ES-I3 (cell line): ENCODE measurements at regions not wholly inside any gene's neighbourhood (a gene's known extent, or its start where the extent isn't known, plus 50 kb on each side); places are given as distances from the start of the nearest gene placed in this dataset.

Experiments used
- H3K36me3 ChIP-seq: 2 replicates; pipeline ENCODE4 v1.6.1; 2013; ENCODE audit warnings: mild to moderate bottlenecking, low read length, control low read depth, moderate library complexity; ENCODE audit not compliant: insufficient read depth
- H3K4me1 ChIP-seq: 2 replicates; pipeline ENCODE4 v1.6.1; 2013; ENCODE audit warnings: mild to moderate bottlenecking, control low read depth, low read length; ENCODE audit not compliant: insufficient read depth
- H3K9ac ChIP-seq: 2 replicates; pipeline ENCODE4 v1.6.1; 2013; ENCODE audit warnings: low read depth, mild to moderate bottlenecking, low read length, moderate library complexity
- H3K9me3 ChIP-seq: 2 replicates; pipeline ENCODE4 v1.6.1; 2013; ENCODE audit warnings: mild to moderate bottlenecking, low read length, moderate library complexity; ENCODE audit not compliant: control insufficient read depth, insufficient read depth

DNA sequence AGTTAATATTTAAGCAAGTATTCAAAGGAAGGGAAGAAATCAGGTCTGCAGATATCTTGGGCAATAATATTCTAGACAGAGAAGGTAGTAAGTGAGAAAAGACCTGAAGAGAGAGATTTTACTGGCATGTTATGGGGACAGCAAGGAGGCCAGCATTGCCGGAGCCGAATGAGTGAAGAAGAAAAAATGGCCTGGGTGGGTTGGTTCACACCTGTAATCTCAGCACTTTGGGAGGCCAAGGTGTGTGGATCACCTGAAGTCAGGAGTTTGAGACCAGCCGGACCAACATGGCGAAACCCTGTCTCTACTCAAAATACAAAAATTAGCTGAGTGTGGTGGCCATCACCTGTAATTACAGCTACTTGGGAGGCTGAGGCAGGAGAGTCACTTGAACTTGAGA lies 164.7 kb downstream of the VGLL3 start:
- H3K4me1 ChIP-seq = no peaks in the 10 kb centered on the region
- no peaks in the 10 kb centered on the region for H3K9me3 ChIP-seq
- no peaks in the 10 kb centered on the region for H3K36me3 ChIP-seq

GRCh38 chr3:86815880-86816279 lies 175.1 kb downstream of the VGLL3 start:
- no peak overlapping the region for H3K9ac ChIP-seq
- peaks cover 11% of the 10 kb centered on the region for H3K4me1 ChIP-seq
- H3K9me3 ChIP-seq = no peaks in the 10 kb centered on the region
- no peaks in the 10 kb centered on the region for H3K36me3 ChIP-seq

More for the DNA sequence above, 164.7 kb downstream of the VGLL3 start:
- H3K9ac ChIP-seq = no peak overlapping the region

GRCh38 chr3:86814918-86815655 lies 175.9 kb downstream of the VGLL3 start:
- Histone ChIP-seq H3K36me3 (no peaks in the 10 kb centered on the region), H3K4me1 (peaks cover 11% of the 10 kb centered on the region), H3K9ac (no peak overlapping the region; the same call in 1 of the 2 replicates), H3K9me3 (no peaks in the 10 kb centered on the region)

- Histone ChIP-seq H3K9me3 (no peaks in the 10 kb centered on the region; the same call in 1 of the 2 replicates), H3K9ac (no peak overlapping the region), H3K36me3 (no peaks in the 10 kb centered on the region), H3K4me1 (peaks cover 11% of the 10 kb centered on the region)
Observed at GRCh38 chr3:86814321-86814720, 176.6 kb downstream of the VGLL3 start.

DNA sequence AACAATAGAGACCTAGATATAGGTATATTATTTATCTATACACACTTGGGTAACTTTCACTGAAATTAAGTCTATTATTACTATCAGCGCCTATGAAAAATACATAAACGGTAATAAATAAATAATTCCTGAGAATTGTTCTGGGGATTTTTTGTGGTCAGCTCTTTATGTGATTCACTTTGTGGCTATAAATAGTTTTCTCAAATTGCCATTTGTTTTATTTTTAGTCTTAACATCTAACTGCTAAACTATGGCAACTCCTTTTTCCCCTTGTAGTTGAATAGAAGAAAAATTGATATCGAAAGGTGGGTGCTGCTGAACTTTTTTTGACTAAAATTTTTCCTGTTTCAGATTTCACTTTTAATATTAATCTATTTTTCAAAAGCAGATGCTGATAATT lies 189.0 kb downstream of the VGLL3 start:
- H3K36me3 ChIP-seq = no peaks in the 10 kb centered on the region
- no peak overlapping the region for H3K9ac ChIP-seq
- H3K9me3 ChIP-seq = 0 out of 2 replicates have a peak, but pooled peaks cover 3% of the 10 kb centered on the region
- H3K4me1 ChIP-seq = 0 out of 2 replicates have a peak, but pooled peaks cover 4% of the 10 kb centered on the region

- H3K36me3 ChIP-seq = no peaks in the 10 kb centered on the region
- 0 out of 2 replicates have a peak, but pooled peaks cover 4% of the 10 kb centered on the region for H3K4me1 ChIP-seq
- no peak overlapping the region for H3K9ac ChIP-seq
- 0 out of 2 replicates have a peak, but pooled peaks cover 3% of the 10 kb centered on the region for H3K9me3 ChIP-seq
Observed at GRCh38 chr3:86801066-86801465, 189.9 kb downstream of the VGLL3 start.

- Histone ChIP-seq H3K4me1 (peaks cover 4% of the 10 kb centered on the region; the same call in 1 of the 2 replicates), H3K36me3 (no peaks in the 10 kb centered on the region), H3K9me3 (no peaks in the 10 kb centered on the region), H3K9ac (no peak overlapping the region)
Observed at GRCh38 chr3:86800116-86800515, 190.8 kb downstream of the VGLL3 start.

- Histone ChIP-seq H3K9ac (no peak overlapping the region), H3K36me3 (no peaks in the 10 kb centered on the region), H3K4me1 (peaks cover 17% of the 10 kb centered on the region), H3K9me3 (no peaks in the 10 kb centered on the region)
Observed at GRCh38 chr3:86797946-86798345, 193.0 kb downstream of the VGLL3 start.

DNA sequence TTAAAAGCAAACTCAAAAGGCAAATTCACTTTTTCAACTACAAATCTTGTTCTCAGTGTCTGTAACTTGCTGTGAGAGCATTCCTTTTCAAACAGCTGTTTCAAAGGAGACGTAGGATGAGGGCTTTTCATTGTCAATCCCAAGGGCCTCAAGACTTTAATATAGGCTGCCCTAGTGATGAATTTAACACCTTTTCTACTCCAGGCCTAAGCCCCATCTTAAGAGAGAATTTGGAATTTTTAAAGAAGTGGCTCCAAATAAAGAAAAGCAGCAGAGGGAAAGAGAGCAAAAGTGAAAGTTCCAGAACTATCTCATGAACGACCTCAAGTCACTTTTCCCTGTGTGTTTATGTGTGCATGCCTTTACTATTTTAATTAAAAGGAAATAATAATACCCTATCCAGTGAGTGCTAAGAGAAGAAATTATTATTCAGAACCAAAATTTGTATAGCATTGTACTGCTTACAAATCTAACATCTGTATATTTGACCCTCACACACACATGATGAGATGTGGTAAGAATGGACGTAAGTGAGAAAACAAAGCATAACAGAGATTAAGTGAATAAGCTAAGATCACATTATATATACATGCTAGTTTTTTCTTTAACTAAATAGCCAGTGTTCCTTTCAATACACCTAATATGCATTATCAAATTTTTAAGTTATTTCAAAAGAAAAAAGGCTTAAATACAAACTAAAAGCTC lies 196.4 kb downstream of the VGLL3 start:
- Histone ChIP-seq H3K9ac (no peak overlapping the region), H3K9me3 (no peaks in the 10 kb centered on the region), H3K36me3 (no peaks in the 10 kb centered on the region), H3K4me1 (peaks cover 14% of the 10 kb centered on the region)

GRCh38 chr3:86793786-86794185 lies 197.2 kb downstream of the VGLL3 start:
- H3K9ac ChIP-seq = no peak overlapping the region
- peaks cover 14% of the 10 kb centered on the region for H3K4me1 ChIP-seq
- H3K9me3 ChIP-seq = no peaks in the 10 kb centered on the region
- no peaks in the 10 kb centered on the region for H3K36me3 ChIP-seq

- H3K9ac ChIP-seq = no peak overlapping the region
- H3K9me3 ChIP-seq = no peaks in the 10 kb centered on the region
- H3K36me3 ChIP-seq = no peaks in the 10 kb centered on the region
- H3K4me1 ChIP-seq = peaks cover 14% of the 10 kb centered on the region
Observed at GRCh38 chr3:86792316-86792715, 198.6 kb downstream of the VGLL3 start.

- Histone ChIP-seq H3K9ac (no peak overlapping the region), H3K9me3 (no peaks in the 10 kb centered on the region), H3K4me1 (peaks cover 14% of the 10 kb centered on the region), H3K36me3 (no peaks in the 10 kb centered on the region)
Observed at GRCh38 chr3:86790884-86791549, 199.9 kb downstream of the VGLL3 start.

GRCh38 chr3:86788371-86788770 lies 202.6 kb downstream of the VGLL3 start:
- no peaks in the 10 kb centered on the region for H3K36me3 ChIP-seq
- no peak overlapping the region for H3K9ac ChIP-seq
- no peaks in the 10 kb centered on the region for H3K9me3 ChIP-seq
- no peaks in the 10 kb centered on the region for H3K4me1 ChIP-seq

DNA sequence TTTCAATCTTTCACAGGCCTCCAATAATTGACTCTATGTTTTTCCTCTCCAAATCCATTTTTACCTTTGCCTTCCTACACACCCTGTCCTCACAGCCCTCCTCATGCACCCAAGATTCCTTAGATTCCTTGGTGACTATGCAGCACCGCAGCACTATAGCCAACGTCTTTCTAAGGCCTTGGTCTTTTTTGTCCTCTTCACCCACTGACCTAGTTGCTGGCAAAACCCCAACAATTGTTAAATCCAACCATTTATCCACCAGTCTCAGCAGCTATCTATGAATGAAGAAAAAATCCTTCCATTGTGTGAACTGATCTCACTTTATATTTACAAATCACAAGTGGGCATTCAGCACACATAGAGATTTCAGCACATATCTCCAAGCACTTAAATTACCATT lies 203.9 kb downstream of the VGLL3 start:
- no peak overlapping the region for H3K9ac ChIP-seq
- no peaks in the 10 kb centered on the region for H3K36me3 ChIP-seq
- no peaks in the 10 kb centered on the region for H3K9me3 ChIP-seq
- no peaks in the 10 kb centered on the region for H3K4me1 ChIP-seq
